ENCODE measurements at regions not wholly inside any gene's neighbourhood (a gene's known extent, or its start where the extent isn't known, plus 50 kb on each side); places are given as distances from the start of the nearest gene placed in this dataset.

DNA sequence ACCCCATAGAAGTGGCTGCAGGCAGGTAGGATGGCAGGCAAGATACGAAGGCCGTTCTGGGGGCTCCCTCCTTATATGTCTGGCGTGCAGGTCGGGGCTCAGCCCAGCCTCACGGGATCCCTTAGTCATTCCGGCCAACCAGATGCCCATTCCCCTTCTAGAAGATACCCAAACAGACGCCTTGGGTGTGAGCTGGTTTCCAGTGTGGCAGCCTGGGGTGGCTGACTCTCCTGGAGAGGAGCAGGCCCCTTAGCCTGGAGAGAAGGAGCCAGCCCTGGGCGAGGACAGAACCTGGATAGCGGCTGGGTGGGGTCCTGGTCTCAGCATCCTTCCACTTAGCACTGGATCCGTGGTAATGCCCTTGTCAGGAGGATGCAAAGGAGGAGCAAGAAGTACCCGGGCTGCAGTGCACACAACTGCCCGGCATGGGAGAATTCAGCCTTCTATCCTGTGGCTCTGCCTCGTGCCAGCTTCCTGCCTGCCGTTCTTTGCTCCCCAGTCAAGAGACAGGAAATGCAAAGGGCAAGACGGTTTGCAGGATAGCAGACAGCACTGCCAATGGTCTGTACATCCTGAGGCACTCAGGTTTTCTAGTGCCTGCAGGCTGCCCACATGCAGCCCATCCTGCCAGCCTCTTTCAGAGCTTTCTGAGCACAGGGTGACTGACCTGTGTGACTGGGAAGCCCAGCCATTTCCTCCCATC is 56.7 kb upstream of the WASF3 start:
- intact Hi-C loops (cut with DNase I): loop anchor here in 2 of 10 donors (5.0 kb wide), 1 partner anchor 197 kb away; no protein-coding TSS in a partner anchor
- Histone ChIP-seq H3K36me3 (no peaks in the 10 kb centered on the region), H3K4me3 (no peak overlapping the region), H3K27ac (no peak overlapping the region), H3K4me1 (peaks cover 0 to 15% (median 0%) of the 10 kb centered on the region in 9 donors), H3K9me3 (no peaks in the 10 kb centered on the region), H3K27me3 (peaks cover 0 to 10% (median 3%) of the 10 kb centered on the region in 7 donors)
- ATAC-seq: no peak
- no peak for DNase-seq
- 77 to 81% methylated on average over 15 of the region's 15 CpGs for WGBS, 2 donors
- TF ChIP-seq, protein P1, sequence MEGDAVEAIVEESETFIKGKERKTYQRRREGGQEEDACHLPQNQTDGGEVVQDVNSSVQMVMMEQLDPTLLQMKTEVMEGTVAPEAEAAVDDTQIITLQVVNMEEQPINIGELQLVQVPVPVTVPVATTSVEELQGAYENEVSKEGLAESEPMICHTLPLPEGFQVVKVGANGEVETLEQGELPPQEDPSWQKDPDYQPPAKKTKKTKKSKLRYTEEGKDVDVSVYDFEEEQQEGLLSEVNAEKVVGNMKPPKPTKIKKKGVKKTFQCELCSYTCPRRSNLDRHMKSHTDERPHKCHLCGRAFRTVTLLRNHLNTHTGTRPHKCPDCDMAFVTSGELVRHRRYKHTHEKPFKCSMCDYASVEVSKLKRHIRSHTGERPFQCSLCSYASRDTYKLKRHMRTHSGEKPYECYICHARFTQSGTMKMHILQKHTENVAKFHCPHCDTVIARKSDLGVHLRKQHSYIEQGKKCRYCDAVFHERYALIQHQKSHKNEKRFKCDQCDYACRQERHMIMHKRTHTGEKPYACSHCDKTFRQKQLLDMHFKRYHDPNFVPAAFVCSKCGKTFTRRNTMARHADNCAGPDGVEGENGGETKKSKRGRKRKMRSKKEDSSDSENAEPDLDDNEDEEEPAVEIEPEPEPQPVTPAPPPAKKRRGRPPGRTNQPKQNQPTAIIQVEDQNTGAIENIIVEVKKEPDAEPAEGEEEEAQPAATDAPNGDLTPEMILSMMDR (IDR thresholded peaks at IDR 0.05): no peak

DNA sequence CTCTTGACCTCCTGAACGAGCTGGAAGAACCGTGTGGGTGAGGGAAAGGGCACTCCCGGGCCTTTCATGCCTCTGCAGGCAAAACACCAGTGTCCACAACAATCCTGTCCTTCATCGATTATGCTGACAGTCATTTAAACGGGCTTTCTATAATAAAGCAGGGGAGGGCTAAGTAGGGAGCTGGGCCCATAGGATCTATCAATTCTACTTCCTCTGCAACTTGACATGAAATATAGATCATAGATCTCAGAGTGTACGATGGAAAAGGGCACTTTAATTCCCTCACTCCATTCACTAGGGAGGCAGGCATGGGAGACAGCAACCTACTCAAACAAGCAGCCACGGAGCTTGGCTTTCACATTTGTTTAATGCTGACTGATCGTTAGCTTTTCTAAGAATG is 55.8 kb upstream of the WASF3 start:
- DNase-seq (no peak), ATAC-seq (no peak)
- H3K27me3 ChIP-seq: peaks cover 0 to 14% (median 3%) of the 10 kb centered on the region in 7 donors
- WGBS, 2 donors: 62 to 68% methylated on average over 8 of the region's 8 CpGs
- no peak overlapping the region for H3K27ac ChIP-seq
- H3K9me3 ChIP-seq: no peaks in the 10 kb centered on the region
- H3K36me3 ChIP-seq: no peaks in the 10 kb centered on the region
- intact Hi-C loops (cut with DNase I): loop anchor here in 2 of 10 donors (5.0 kb wide), 1 partner anchor 196 kb away; no protein-coding TSS in a partner anchor
- TF ChIP-seq, protein P1 (IDR thresholded peaks at IDR 0.05): no peak
- H3K4me3 ChIP-seq: no peak overlapping the region
- H3K4me1 ChIP-seq: peaks cover 0 to 8% (median 0%) of the 10 kb centered on the region in 9 donors

DNA sequence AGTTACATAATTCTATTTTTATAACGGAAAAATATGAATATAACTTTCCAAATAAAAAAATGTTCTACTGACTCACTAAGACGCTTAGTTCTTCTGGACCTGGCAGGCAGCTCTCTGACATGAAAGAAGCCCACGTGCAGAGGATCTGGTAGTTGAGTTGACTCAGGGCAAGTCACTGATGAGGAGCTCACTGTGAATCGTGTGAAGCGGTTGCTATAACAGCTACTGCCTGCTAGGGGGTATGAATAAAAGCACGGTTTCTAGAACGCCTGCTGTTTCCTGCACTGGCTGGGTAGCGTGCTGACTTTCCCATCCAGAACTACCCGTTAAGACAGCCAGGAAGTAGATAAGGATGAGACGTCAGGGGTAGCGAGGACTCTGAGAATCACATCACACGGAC is 54.7 kb upstream of the WASF3 start:
- no peak for DNase-seq
- Histone ChIP-seq H3K36me3 (no peaks in the 10 kb centered on the region), H3K27me3 (peaks cover 0 to 8% (median 3%) of the 10 kb centered on the region in 7 donors), H3K4me3 (no peak overlapping the region), H3K4me1 (peaks cover 0 to 7% (median 0%) of the 10 kb centered on the region in 9 donors), H3K9me3 (no peaks in the 10 kb centered on the region), H3K27ac (no peak overlapping the region)
- WGBS, 2 donors: 18 to 21% methylated on average over 12 of the region's 12 CpGs
- TF ChIP-seq, protein P1 (IDR thresholded peaks at IDR 0.05): peak in 1 of 9 donors; percentile 20
- ATAC-seq: peak; percentile 16 to 80 (median 45)
- intact Hi-C loops (cut with DNase I): loop anchor here in 2 of 10 donors (5.0 kb wide), 1 partner anchor 194 kb away; no protein-coding TSS in a partner anchor

DNA sequence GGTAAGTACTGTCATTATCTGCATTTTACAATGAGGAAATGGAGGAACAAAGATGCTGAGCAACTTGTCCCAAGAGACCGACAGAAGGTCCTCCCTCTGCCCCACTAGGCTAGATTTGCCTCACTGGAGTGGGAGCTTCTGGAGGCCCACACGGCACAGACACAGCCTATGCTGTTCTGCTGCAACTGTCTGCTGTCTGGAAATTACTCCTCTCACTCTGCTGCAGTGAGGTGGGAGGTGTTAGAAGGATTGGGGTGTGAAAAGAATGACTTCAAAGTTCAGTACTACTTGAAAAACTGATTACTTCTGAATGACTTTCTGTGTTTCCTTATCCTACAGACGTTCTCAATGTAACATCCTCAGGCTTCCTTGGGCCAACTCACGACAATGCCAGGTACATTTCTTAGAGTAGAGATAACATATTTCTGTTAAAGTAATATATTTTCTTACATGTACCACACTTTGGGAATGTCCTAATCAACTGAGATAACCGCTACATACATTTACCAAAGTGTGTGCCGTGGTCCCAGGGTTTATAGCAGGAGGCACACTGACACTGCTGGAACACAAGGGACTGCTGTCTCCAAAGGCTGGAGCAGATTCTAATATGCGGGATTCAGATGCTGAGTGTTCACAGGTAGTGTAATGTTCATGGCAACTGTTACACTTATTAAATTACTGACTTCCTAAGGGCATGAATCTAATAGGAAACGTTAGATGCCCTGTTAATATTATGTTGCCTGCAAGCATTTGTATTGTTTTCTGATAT is 53.5 kb upstream of the WASF3 start:
- intact Hi-C loops (cut with DNase I): loop anchor here in 2 of 10 donors (5.0 kb wide), 1 partner anchor 193 kb away; no protein-coding TSS in a partner anchor
- ATAC-seq: no peak
- H3K9me3 ChIP-seq: peaks cover 0 to 6% (median 0%) of the 10 kb centered on the region in 11 donors
- H3K4me1 ChIP-seq: peaks cover 0 to 7% (median 0%) of the 10 kb centered on the region in 9 donors
- whole genome bisulfite sequencing, 2 donors: 60 to 69% methylated on average over 8 of the region's 8 CpGs
- H3K27me3 ChIP-seq: peaks cover 0 to 8% (median 0%) of the 10 kb centered on the region in 7 donors
- no peak overlapping the region for H3K4me3 ChIP-seq
- H3K36me3 ChIP-seq: no peaks in the 10 kb centered on the region
- TF ChIP-seq, protein P1 (IDR thresholded peaks at IDR 0.05): no peak
- no peak overlapping the region for H3K27ac ChIP-seq
- DNase-seq: no peak
